Type B pancreatic cell (in vitro differentiated cells): ENCODE measurements at regions not wholly inside any gene's neighbourhood (a gene's known extent, or its start where the extent isn't known, plus 50 kb on each side); places are given as distances from the start of the nearest gene placed in this dataset.

Experiments
- DNase-seq: peaks from one replicate; pipeline ENCODE4 v3.0.0; 2021; ENCODE audit warnings: mixed read lengths; ENCODE audit not compliant: unreplicated experiment; ENCODE audit errors: extremely low spot score
- H3K27ac Mint-ChIP-seq: 2 replicates; pipeline ENCODE4 v1.8.0; 2021; ENCODE audit warnings: mild to moderate bottlenecking, mixed read lengths
- H3K27me3 Mint-ChIP-seq: 2 replicates; pipeline ENCODE4 v1.8.0; 2021; ENCODE audit warnings: mixed read lengths
- H3K36me3 Mint-ChIP-seq: 2 replicates; pipeline ENCODE4 v1.8.0; 2021; ENCODE audit warnings: mixed read lengths
- H3K4me1 Mint-ChIP-seq: one replicate; pipeline ENCODE4 v1.8.0; 2021; ENCODE audit warnings: mixed read lengths; ENCODE audit not compliant: unreplicated experiment
- H3K4me3 Mint-ChIP-seq: 2 replicates; pipeline ENCODE4 v1.8.0; 2021; ENCODE audit warnings: mild to moderate bottlenecking, mixed read lengths
- H3K9me3 Mint-ChIP-seq: 2 replicates; pipeline ENCODE4 v1.8.0; 2021; ENCODE audit warnings: mixed read lengths
- TF ChIP-seq, protein P1 (sequence below): fragments of 200-600 bp; sonication (generic); conservative IDR thresholded peaks from 2 replicates; pipeline ENCODE4 v1.5.0; 2021; ENCODE audit warnings: antibody characterized with exemption, mild to moderate bottlenecking

DNA sequence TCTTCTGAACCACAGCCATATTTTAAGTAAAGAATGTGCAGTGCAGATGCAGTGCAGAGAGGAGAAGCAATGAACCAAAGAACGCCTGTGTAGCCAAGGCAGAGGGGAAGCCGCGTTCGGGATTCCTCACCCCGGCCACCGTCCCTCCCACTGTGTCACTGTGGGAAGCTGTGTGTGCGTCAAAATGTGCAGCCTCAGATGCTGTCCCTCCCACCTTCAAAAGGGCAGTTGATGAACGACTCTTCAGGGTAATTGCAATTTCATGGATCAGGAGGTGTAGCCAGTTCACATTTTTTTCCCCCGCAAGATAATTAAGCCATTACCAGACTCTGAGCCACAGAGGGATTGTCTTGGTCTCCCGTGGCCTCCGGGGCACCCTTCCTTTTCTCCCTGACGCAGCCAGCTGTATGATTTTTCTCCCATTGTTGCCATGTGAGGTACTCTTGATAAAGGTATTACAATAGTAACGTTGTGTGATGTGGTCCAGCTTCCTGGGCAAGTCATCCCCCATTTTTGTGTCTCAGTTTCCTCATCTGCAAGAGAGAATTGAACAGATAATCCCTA lies 190.0 kb downstream of the FOXL1 start:
- no peak for DNase-seq
- H3K9me3 Mint-ChIP-seq = peaks cover 4% of the 10 kb centered on the region
- H3K27ac Mint-ChIP-seq = no peak overlapping the region
- TF ChIP-seq, protein P1, sequence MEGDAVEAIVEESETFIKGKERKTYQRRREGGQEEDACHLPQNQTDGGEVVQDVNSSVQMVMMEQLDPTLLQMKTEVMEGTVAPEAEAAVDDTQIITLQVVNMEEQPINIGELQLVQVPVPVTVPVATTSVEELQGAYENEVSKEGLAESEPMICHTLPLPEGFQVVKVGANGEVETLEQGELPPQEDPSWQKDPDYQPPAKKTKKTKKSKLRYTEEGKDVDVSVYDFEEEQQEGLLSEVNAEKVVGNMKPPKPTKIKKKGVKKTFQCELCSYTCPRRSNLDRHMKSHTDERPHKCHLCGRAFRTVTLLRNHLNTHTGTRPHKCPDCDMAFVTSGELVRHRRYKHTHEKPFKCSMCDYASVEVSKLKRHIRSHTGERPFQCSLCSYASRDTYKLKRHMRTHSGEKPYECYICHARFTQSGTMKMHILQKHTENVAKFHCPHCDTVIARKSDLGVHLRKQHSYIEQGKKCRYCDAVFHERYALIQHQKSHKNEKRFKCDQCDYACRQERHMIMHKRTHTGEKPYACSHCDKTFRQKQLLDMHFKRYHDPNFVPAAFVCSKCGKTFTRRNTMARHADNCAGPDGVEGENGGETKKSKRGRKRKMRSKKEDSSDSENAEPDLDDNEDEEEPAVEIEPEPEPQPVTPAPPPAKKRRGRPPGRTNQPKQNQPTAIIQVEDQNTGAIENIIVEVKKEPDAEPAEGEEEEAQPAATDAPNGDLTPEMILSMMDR = no peak
- H3K36me3 Mint-ChIP-seq = no peaks in the 10 kb centered on the region
- peaks cover 45% of the 10 kb centered on the region for H3K4me1 Mint-ChIP-seq
- H3K4me3 Mint-ChIP-seq = no peak overlapping the region
- peaks cover 50% of the 10 kb centered on the region for H3K27me3 Mint-ChIP-seq

DNA sequence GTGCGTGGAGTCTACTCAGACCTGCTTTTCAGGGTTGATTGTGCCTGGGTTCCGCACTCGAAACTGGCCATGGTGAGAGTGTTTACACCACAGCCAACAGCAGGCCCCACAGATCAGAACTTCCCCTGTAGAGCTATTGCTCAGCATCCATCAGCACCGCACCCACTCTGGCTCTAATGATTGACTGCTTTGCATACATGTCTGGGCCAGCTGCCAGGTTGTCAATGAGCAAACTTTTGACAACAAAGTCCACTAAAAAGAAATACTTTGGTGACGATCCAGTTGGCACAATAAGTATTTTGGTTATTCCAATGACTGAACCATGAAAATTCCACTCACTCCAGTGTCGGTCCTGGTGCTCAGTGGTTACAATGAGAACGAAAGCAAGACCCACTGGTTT lies 190.7 kb downstream of the FOXL1 start:
- peaks cover 46% of the 10 kb centered on the region for H3K27me3 Mint-ChIP-seq
- no peaks in the 10 kb centered on the region for H3K36me3 Mint-ChIP-seq
- H3K4me1 Mint-ChIP-seq = peaks cover 42% of the 10 kb centered on the region
- H3K27ac Mint-ChIP-seq = no peak overlapping the region
- TF ChIP-seq, protein P1 = no peak
- DNase-seq = no peak
- peaks cover 4% of the 10 kb centered on the region for H3K9me3 Mint-ChIP-seq
- H3K4me3 Mint-ChIP-seq = no peak overlapping the region

DNA sequence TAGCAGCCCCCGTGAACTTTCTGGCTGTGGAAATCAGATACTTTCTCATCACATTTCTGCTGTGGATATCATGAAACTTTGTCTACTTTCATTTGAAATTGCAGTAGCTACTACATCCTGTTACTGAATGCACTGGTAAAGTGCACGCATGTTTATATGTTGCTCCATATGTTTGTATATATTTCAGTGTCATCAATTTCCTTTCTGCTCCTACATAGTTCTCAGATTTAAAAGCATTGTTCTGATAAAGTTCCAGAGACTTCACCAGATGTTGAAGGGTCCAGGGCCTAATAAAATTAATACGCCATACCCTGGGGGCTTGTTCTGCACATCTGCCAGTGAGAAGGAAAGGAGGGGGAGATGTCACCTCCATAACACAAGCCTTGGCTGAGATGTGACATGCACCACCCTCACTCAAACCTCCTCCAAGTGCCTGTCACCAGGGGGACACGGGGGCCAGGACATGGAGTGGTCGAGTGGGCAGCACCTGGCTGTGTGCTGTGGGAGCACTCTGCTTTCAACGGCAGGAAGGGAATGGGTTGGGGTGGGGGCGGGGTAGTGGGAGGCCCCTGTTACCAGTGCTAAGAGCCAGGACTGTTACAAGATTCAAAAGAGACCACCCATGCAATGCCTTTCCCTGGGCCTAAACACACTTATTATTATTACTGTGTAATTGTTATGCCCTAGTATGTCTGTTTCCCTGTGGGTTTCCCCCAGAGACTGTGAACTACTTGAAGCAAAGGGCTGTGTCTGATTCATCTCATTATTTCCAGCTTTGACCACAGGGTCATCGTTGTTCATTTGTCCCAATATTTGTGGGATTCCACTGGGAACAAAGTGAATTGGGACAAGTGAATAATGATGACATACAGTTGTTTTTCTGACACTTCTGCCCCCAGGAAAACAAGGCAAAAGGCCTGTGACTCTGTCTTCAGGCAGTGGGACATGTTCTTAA lies 193.4 kb downstream of the FOXL1 start:
- no peak for DNase-seq
- Mint-ChIP-seq H3K4me3 (peak overlapping the region; percentile 64), H3K27me3 (peaks cover 42% of the 10 kb centered on the region), H3K9me3 (peaks cover 4% of the 10 kb centered on the region), H3K4me1 (peaks cover 33% of the 10 kb centered on the region), H3K27ac (peak overlapping the region; percentile 97), H3K36me3 (no peaks in the 10 kb centered on the region)
- TF ChIP-seq, protein P1 = no peak

DNA sequence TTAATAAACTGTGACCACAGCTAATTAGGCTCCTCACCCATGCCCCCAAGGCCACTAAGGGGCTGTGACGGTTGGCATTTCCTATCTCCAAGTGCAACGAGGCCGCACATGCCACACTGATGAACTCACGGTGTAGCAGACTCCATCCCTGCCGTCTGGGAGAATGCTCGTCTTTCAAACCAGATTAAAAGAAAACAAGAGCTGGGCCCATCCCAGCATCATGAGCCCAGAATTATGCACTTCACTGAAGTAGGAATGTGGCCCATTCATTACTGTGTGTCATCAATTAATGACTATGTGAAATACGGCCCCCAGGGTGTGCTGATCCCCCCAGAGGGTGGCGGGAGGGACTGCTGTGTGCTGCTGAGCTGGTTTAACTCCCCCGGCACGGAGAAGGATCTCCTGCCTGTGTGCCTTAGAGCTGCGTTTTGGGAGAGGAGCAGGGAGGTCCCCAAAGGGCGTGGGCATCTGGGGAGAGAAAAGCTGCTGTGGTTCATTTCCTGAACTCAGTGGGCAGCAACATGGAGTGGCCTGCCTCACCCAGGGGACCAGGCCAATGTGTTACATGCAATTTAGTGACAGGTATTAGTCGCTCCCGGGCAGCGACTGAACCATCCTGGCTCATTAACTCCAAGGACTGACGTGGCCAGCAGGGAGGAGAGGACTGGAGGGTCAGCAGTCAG lies 194.5 kb downstream of the FOXL1 start:
- peak overlapping the region; percentile 64 for H3K4me3 Mint-ChIP-seq
- TF ChIP-seq, protein P1 = no peak
- peaks cover 48% of the 10 kb centered on the region for H3K27me3 Mint-ChIP-seq
- no peaks in the 10 kb centered on the region for H3K36me3 Mint-ChIP-seq
- H3K27ac Mint-ChIP-seq = peak overlapping the region; percentile 97
- DNase-seq = no peak
- H3K4me1 Mint-ChIP-seq = peaks cover 36% of the 10 kb centered on the region
- H3K9me3 Mint-ChIP-seq = peaks cover 4% of the 10 kb centered on the region

DNA sequence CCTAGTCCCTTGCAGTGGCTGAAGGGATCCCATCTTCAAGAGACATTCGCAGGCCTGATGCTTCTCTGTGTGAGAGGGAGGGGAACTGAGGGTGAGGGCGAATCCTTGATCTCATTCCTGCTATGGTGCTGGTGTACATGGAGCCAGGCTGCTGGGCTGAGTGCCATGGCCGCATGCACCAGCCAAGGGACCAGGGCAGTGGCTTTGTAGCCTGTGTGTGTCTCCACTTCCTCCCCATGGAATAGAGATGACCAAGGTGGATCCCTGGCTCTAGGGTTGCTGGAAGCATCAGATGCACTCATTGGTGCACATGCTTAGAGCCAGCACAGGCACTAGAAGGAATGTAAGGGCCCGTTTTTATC lies 195.0 kb downstream of the FOXL1 start:
- DNase-seq = no peak
- Mint-ChIP-seq H3K9me3 (peaks cover 4% of the 10 kb centered on the region), H3K4me1 (peaks cover 32% of the 10 kb centered on the region), H3K27ac (peak overlapping the region; percentile 97), H3K27me3 (peaks cover 51% of the 10 kb centered on the region), H3K4me3 (peak overlapping the region; percentile 64), H3K36me3 (no peaks in the 10 kb centered on the region)
- TF ChIP-seq, protein P1 = no peak
